VCaP (cell line): ENCODE measurements at regions not wholly inside any gene's neighbourhood (a gene's known extent, or its start where the extent isn't known, plus 50 kb on each side); places are given as distances from the start of the nearest gene placed in this dataset.

Source experiments
- H3K27ac ChIP-seq: fragments of 450-650 bp; 2 replicates; pipeline ENCODE4 v1.5.1; 2017
- TF ChIP-seq, protein P1 (sequence below): fragments of 450-650 bp; conservative IDR thresholded peaks from 2 replicates; pipeline ENCODE4 v1.5.1; 2017; ENCODE audit warnings: mild to moderate bottlenecking, moderate library complexity

GRCh38 chr7:145978769-145979168 is 137.8 kb upstream of the CNTNAP2 start:
- no peak overlapping the region for H3K27ac ChIP-seq
- TF ChIP-seq, protein P1, sequence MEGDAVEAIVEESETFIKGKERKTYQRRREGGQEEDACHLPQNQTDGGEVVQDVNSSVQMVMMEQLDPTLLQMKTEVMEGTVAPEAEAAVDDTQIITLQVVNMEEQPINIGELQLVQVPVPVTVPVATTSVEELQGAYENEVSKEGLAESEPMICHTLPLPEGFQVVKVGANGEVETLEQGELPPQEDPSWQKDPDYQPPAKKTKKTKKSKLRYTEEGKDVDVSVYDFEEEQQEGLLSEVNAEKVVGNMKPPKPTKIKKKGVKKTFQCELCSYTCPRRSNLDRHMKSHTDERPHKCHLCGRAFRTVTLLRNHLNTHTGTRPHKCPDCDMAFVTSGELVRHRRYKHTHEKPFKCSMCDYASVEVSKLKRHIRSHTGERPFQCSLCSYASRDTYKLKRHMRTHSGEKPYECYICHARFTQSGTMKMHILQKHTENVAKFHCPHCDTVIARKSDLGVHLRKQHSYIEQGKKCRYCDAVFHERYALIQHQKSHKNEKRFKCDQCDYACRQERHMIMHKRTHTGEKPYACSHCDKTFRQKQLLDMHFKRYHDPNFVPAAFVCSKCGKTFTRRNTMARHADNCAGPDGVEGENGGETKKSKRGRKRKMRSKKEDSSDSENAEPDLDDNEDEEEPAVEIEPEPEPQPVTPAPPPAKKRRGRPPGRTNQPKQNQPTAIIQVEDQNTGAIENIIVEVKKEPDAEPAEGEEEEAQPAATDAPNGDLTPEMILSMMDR: no peak

GRCh38 chr7:145959981-145960380 is 156.6 kb upstream of the CNTNAP2 start:
- H3K27ac ChIP-seq: no peak overlapping the region
- TF ChIP-seq, protein P1: no peak

- H3K27ac ChIP-seq: no peak overlapping the region
- TF ChIP-seq, protein P1: no peak
These were observed 159.3 kb upstream of the CNTNAP2 start for GRCh38 chr7:145957160-145957890.

DNA sequence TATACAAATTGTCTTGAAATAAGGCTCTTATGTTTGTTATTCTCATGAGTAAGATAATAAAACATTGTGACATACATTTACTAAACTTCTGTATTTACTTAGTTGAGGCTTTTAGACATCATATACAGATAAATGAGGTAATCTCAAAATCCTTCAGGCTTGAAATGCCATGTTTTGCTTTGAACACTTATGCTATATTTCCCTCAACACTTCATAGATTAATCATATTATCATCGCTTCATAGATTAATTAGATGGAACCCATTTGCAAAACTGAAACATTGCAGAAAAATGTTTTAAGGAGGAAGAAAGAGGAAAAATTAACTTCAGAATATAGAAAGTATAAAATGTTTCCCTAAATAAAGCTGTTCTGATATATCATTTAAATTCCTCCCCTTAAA is 165.0 kb upstream of the CNTNAP2 start:
- TF ChIP-seq, protein P1: no peak
- no peak overlapping the region for H3K27ac ChIP-seq

DNA sequence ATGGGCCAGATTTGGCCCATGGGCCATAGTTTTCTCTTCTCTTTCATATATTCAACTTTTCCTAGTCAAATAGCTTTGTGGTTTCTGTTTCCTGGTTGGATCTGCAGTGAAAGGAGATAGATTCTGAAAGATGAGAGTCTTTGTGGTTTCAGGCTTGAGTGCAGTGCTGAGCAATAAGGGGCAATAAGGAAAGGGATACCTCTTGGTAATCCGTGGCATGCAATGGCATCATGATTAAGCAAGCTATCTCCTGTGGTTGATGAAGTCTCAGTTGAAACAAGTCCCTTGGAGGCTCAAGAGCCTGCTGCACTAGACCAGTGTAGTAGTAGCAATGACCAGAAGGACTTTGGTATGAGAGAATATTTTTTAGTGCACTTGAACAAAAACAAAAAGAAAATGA is 187.7 kb upstream of the CNTNAP2 start:
- no peak overlapping the region for H3K27ac ChIP-seq
- TF ChIP-seq, protein P1: no peak

DNA sequence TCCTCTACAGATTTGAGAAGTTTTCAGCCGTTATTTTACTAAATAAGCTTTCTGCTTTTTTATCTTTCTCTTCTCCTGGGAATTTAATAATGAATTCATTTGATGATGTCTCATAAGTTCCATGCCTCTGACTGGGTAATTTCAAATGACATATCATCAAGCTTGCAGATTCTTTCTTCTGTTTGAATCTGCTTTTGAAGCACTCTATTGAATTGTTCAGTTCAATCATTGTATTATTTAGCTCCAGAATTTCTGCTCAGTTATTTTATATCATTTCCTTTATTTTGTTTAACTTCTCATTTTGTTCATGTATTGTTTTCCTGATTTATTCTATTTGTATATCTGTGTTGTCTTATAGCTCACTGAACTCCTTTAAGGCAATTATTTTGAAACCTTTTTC is 196.9 kb upstream of the CNTNAP2 start:
- no peak overlapping the region for H3K27ac ChIP-seq
- TF ChIP-seq, protein P1: no peak

- H3K27ac ChIP-seq: no peak overlapping the region
- TF ChIP-seq, protein P1: no peak
These were observed 199.8 kb upstream of the CNTNAP2 start for GRCh38 chr7:145916776-145917175.
